Suprapubic skin (tissue), 4 donors: ENCODE measurements at regions not wholly inside any gene's neighbourhood (a gene's known extent, or its start where the extent isn't known, plus 50 kb on each side); places are given as distances from the start of the nearest gene placed in this dataset.

ENCODE experiments used
- DNase-seq, 2 donors: peaks; one replicate each; pipeline ENCODE4 v3.0.0-alpha.2; 2019; ENCODE audit warnings: low spot score in 2 of 2
- H3K27ac ChIP-seq: fragments of 200-600 bp; sonication (generic); one replicate; pipeline ENCODE4 v1.5.1; 2019
- H3K27me3 ChIP-seq: fragments of 200-600 bp; sonication (generic); one replicate; pipeline ENCODE4 v1.5.1; 2019
- H3K36me3 ChIP-seq: fragments of 200-600 bp; sonication (generic); one replicate; pipeline ENCODE4 v1.5.1; 2019
- H3K4me1 ChIP-seq: fragments of 200-600 bp; sonication (generic); one replicate; pipeline ENCODE4 v1.5.1; 2019
- H3K4me3 ChIP-seq: fragments of 200-600 bp; sonication (generic); one replicate; pipeline ENCODE4 v1.5.1; 2019; ENCODE audit warnings: mild to moderate bottlenecking
- H3K9me3 ChIP-seq: fragments of 200-600 bp; sonication (generic); one replicate; pipeline ENCODE4 v1.5.1; 2019
- EP300 ChIP-seq: sonication (generic); formaldehyde crosslinking; IDR thresholded peaks from one replicate; pipeline ENCODE4 v1.6.1; 2017; ENCODE audit warnings: antibody characterized with exemption
- POLR2A ChIP-seq, 2 donors: fragments of 450-650 bp; IDR thresholded peaks; one replicate each; pipeline ENCODE4 v1.6.1; 2017; ENCODE audit warnings: antibody characterized with exemption in 2 of 2, mild to moderate bottlenecking in 2 of 2, moderate library complexity in 2 of 2
- POLR2AphosphoS5 ChIP-seq, 3 donors: sonication (generic); formaldehyde crosslinking; IDR thresholded peaks; one replicate each; pipeline ENCODE4 v1.6.1; 2017; ENCODE audit warnings: antibody characterized with exemption in 3 of 3
- WGBS: methylation state at CpG from one replicate; pipeline ENCODE4 v1.1.5; 2018; 5-methylcytosine and 5-hydroxymethylcytosine counted together
- TF ChIP-seq, protein P1 (sequence below), 2 donors: fragments of 200-600 bp in 1 of 2; fragments of 450-650 bp in 1 of 2; sonication (generic) in 1 of 2; IDR thresholded peaks; one replicate each; pipeline ENCODE4 v1.5.1; 2016 to 2019; ENCODE audit warnings: antibody characterized with exemption in 2 of 2, mild to moderate bottlenecking in 1 of 2, moderate library complexity in 1 of 2

DNA sequence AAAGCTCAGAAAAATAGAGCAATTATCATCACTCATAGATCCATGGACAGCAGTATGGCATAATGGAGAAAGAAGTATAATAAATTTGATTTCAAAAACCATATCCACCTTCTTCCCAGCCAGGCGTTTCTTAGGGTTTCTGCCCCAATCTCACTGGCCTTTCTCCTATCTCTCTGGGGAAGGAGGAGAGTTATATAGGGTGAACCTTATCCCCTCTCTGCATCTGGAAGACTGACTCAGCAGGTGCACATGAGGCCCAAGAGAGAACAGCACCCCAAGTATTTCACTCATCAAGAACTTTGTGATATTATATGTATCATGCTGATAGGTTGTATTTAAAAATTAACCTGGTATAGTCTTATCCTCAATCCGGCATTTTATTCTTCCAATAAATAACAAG is 318.8 kb upstream of the RASGEF1B start:
- Histone ChIP-seq H3K27me3 (no peaks in the 10 kb centered on the region), H3K36me3 (no peaks in the 10 kb centered on the region), H3K4me1 (no peaks in the 10 kb centered on the region), H3K9me3 (no peaks in the 10 kb centered on the region), H3K27ac (no peak overlapping the region), H3K4me3 (no peak overlapping the region)
- TF ChIP-seq, protein P1, sequence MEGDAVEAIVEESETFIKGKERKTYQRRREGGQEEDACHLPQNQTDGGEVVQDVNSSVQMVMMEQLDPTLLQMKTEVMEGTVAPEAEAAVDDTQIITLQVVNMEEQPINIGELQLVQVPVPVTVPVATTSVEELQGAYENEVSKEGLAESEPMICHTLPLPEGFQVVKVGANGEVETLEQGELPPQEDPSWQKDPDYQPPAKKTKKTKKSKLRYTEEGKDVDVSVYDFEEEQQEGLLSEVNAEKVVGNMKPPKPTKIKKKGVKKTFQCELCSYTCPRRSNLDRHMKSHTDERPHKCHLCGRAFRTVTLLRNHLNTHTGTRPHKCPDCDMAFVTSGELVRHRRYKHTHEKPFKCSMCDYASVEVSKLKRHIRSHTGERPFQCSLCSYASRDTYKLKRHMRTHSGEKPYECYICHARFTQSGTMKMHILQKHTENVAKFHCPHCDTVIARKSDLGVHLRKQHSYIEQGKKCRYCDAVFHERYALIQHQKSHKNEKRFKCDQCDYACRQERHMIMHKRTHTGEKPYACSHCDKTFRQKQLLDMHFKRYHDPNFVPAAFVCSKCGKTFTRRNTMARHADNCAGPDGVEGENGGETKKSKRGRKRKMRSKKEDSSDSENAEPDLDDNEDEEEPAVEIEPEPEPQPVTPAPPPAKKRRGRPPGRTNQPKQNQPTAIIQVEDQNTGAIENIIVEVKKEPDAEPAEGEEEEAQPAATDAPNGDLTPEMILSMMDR (IDR thresholded peaks at IDR 0.05) = no peak
- TF ChIP-seq POLR2AphosphoS5 (IDR thresholded peaks at IDR 0.05) (no peak), EP300 (no peak), POLR2A (IDR thresholded peaks at IDR 0.05) (no peak)
- no peak for DNase-seq
- WGBS = 40% methylated on average over 2 of the region's 2 CpGs

DNA sequence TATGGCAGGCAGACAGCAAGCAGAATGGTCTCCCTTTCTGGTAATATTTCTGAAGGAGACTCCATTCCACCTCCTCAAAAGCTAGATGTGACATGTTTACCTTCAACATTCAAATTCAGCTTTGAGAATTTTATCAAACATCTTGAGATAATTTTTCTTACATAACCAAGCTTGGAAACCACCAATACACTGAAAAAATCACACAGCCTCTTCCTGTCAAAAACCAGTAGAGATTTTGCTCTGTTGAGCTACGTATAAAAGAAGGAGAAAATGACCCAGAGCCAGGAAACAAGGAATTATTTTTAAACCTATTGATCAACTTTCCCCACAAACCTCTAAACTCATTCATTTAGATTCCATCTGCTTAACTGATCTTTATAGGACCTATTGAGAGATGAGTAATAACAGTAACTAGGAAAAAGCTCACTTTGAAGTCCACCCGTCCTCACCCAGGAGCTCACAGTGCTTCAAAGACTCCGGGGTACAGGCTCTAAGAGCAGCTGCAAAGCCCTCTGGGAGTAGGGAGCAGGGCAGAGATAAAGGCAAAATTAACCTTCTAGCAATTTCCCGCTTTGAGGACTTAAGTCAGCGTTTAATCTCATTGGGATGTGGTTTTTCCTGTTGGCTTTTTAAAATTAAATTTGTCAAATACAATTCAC is 318.2 kb upstream of the RASGEF1B start:
- Histone ChIP-seq H3K9me3 (no peaks in the 10 kb centered on the region), H3K4me1 (no peaks in the 10 kb centered on the region), H3K36me3 (no peaks in the 10 kb centered on the region), H3K27ac (no peak overlapping the region), H3K4me3 (no peak overlapping the region), H3K27me3 (no peaks in the 10 kb centered on the region)
- TF ChIP-seq POLR2A (IDR thresholded peaks at IDR 0.05) (no peak), POLR2AphosphoS5 (IDR thresholded peaks at IDR 0.05) (no peak), EP300 (no peak)
- TF ChIP-seq, protein P1 (IDR thresholded peaks at IDR 0.05) = no peak
- no peak for DNase-seq
- WGBS = 65% methylated on average over 5 of the region's 5 CpGs

DNA sequence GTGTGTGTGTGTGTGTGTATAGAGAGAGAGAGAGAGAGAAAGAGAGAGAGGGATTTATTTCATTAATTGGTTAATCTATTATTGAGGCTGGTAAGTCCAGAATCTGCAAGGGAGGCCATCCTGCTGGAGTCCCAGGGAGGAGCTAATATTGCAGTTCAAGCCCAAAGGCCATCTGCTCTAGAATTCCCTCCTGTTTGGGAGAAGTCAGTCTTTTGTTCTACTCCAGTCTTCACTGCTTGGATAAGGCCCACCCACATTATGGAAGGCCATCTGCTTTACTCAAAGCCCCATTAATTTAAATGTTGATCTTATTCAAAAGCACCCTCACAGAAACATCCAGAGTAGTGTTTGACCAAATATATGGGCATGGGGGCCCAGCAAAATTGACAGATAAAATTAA is 317.5 kb upstream of the RASGEF1B start:
- Histone ChIP-seq H3K9me3 (no peaks in the 10 kb centered on the region), H3K36me3 (no peaks in the 10 kb centered on the region), H3K27me3 (no peaks in the 10 kb centered on the region), H3K4me3 (no peak overlapping the region), H3K4me1 (no peaks in the 10 kb centered on the region), H3K27ac (no peak overlapping the region)
- TF ChIP-seq EP300 (no peak), POLR2AphosphoS5 (IDR thresholded peaks at IDR 0.05) (no peak), POLR2A (IDR thresholded peaks at IDR 0.05) (no peak)
- TF ChIP-seq, protein P1 (IDR thresholded peaks at IDR 0.05) = no peak
- DNase-seq = no peak

DNA sequence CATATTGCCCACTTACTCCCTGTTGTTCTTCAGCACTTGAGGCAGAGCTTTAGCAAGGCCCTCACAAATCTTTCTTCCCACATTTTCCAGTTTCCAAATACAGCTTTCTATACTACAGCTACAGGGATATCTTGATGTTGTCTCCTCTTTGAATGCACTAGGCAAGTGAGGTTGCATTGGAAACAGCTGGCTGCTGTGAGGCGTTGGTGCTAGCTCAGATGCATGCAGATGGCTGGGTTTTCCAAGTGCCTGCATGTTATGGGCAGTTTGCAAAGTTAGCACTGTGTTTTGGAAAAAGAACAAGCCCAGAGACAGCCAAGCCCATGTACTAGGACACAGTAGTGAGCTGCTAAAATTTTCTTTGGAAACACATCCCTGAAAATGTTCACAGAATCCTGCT is 315.1 kb upstream of the RASGEF1B start:
- no peaks in the 10 kb centered on the region for H3K4me1 ChIP-seq
- TF ChIP-seq POLR2A (IDR thresholded peaks at IDR 0.05) = no peak
- no peak for TF ChIP-seq EP300
- TF ChIP-seq, protein P1 (IDR thresholded peaks at IDR 0.05) = no peak
- TF ChIP-seq POLR2AphosphoS5 (IDR thresholded peaks at IDR 0.05) = no peak
- 73% methylated on average over 1 of the region's 1 CpG for WGBS
- H3K9me3 ChIP-seq = no peaks in the 10 kb centered on the region
- DNase-seq = no peak
- H3K36me3 ChIP-seq = no peaks in the 10 kb centered on the region
- no peaks in the 10 kb centered on the region for H3K27me3 ChIP-seq
- H3K4me3 ChIP-seq = no peak overlapping the region
- H3K27ac ChIP-seq = no peak overlapping the region

DNA sequence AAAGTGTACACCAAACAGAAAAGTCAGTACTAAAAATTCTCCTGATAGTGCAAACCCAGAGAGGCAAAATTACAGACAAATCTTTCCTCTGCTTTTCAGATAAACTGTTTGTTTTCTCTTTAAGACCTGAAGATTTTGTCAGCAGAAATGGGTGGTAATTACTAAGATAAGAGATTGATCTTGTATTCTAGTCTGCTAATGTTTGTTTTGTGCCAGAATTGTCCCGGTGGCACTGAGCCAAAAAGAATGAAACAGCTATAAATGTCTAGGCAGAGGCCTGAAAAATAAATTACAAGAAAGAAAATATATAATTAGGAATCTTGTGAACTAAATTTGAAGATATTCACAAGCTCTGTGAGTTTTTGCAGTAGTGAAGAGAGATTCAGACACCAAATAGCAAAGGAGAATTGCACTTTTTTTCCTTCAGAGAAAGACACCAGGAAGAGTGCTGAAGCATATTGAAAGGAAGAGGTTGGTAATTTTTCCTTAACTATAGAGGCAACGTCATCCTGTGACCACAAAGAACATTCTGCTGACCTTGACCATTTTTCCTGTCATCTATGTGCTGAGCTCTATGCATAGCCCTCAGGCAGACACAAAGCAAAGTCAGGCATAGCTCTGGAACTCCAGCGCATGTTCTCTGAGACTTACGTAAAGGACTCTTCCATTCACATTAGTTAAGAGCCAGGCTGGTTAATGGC is 314.5 kb upstream of the RASGEF1B start:
- no peaks in the 10 kb centered on the region for H3K9me3 ChIP-seq
- TF ChIP-seq, protein P1 (IDR thresholded peaks at IDR 0.05) = no peak
- TF ChIP-seq EP300 (no peak), POLR2A (IDR thresholded peaks at IDR 0.05) (no peak), POLR2AphosphoS5 (IDR thresholded peaks at IDR 0.05) (no peak)
- no peaks in the 10 kb centered on the region for H3K36me3 ChIP-seq
- DNase-seq = no peak
- H3K4me1 ChIP-seq = no peaks in the 10 kb centered on the region
- no peak overlapping the region for H3K27ac ChIP-seq
- WGBS = 35% methylated on average over 4 of the region's 4 CpGs
- no peak overlapping the region for H3K4me3 ChIP-seq
- no peaks in the 10 kb centered on the region for H3K27me3 ChIP-seq
